GM10248 (cell line): ENCODE measurements at regions not wholly inside any gene's neighbourhood (a gene's known extent, or its start where the extent isn't known, plus 50 kb on each side); places are given as distances from the start of the nearest gene placed in this dataset.

ENCODE experiments used
- CTCF ChIA-PET: fragments of 300-600 bp; sonication (Branson Sonifier 250); formaldehyde crosslinking; extraction: SDS; loops from one replicate; lab custom pipeline; 2021; ENCODE audit warnings: antibody characterized with exemption; lab: Yijun Ruan, JAX
- POLR2A ChIA-PET: fragments of 350-650 bp; sonication (Branson Sonifier 250); formaldehyde crosslinking; extraction: SDS; loops from one replicate; lab custom pipeline; 2020; ENCODE audit warnings: antibody characterized with exemption; lab: Yijun Ruan, JAX
- DNase-seq: peaks from one replicate; pipeline ENCODE4 v3.0.0; 2012; ENCODE audit errors: extremely low spot score
- TF ChIP-seq, protein P1 (sequence below): IDR thresholded peaks from 2 replicates; pipeline ENCODE4 v1.5.1; 2012; ENCODE audit warnings: mild to moderate bottlenecking, low read depth; ENCODE audit errors: extremely low read depth, missing control alignments, control extremely low read depth

DNA sequence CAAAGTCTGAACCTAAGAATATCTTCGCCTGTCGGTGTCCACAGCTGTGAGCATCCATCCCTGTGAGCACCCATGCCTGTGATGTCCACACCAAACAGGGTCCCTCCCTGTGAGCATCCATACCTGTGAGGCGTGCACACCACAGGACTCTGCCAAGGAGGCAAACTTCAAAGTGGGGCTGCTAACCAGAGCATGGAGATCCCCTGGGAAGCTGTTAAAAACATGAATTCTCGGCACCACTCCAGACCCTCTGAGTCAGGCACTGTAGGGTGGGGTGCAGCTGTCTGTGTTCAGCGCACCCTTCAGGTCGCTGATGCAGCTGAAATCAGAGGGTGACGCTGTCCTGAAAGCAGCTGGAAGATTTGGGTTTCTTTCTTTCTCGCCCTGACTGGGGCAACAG, 85.4 kb upstream of the NXT1 start:
- TF ChIP-seq, protein P1, sequence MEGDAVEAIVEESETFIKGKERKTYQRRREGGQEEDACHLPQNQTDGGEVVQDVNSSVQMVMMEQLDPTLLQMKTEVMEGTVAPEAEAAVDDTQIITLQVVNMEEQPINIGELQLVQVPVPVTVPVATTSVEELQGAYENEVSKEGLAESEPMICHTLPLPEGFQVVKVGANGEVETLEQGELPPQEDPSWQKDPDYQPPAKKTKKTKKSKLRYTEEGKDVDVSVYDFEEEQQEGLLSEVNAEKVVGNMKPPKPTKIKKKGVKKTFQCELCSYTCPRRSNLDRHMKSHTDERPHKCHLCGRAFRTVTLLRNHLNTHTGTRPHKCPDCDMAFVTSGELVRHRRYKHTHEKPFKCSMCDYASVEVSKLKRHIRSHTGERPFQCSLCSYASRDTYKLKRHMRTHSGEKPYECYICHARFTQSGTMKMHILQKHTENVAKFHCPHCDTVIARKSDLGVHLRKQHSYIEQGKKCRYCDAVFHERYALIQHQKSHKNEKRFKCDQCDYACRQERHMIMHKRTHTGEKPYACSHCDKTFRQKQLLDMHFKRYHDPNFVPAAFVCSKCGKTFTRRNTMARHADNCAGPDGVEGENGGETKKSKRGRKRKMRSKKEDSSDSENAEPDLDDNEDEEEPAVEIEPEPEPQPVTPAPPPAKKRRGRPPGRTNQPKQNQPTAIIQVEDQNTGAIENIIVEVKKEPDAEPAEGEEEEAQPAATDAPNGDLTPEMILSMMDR = no peak
- ChIA-PET CTCF (interaction anchor here (0.8 kb wide), 1 partner anchor 31 kb away, joined by 3 read pairs; no protein-coding TSS in a partner anchor), POLR2A (no interaction called here)
- no peak for DNase-seq

DNA sequence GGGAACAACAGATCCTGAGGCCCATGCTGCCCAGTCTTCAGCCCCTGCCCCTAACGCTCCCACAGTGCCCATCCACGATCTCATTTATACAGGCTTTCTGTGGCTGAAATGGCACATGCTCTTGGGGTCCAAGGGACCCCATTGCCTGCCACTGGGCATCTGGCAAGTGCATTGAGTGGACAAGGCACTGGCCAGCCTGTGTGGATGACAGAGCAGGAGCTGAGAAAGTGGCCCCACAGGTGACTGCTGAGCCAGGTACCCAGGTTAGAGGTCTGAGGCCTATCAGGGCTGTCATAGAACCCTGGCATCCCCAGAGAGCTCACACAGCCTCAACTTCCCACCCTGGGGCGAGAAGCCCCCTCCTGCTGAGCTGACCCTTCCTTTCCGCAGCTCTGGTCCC, 86.0 kb upstream of the NXT1 start:
- DNase-seq = no peak
- ChIA-PET POLR2A (no interaction called here), CTCF (no interaction called here)
- TF ChIP-seq, protein P1 = no peak

DNA sequence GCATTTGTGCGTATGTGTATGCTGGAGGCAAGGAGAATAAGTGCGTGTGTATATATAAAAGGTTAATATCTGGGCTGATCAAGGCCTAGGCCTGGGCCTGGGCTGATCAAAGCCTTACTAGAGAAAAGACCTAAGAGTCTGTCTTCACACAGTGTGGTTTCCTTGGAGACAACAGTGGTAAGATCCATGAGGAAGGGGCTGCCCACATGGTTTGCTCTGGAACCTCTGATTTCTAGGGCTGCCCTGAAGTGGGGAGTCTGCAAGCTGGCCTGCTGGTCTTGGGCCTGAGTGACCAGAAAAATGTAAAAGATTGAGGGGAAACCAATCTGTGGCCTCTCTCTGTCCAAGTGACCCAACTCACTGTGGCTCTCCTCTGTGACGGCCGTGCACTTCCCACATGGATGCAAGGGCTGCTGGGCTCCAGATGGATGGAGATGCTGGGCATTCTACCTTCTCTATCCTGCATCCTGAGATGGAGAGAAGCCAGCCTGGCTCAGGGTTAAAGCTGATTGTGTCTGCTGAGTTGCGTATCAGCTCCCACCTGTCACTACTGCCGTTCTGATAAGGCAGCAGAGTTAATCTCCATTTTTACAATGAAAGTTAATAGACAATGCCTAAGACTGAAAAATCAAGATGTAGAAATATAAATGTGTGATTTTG, 90.3 kb upstream of the NXT1 start:
- ChIA-PET POLR2A (no interaction called here), CTCF (no interaction called here)
- TF ChIP-seq, protein P1 = no peak
- no peak for DNase-seq

DNA sequence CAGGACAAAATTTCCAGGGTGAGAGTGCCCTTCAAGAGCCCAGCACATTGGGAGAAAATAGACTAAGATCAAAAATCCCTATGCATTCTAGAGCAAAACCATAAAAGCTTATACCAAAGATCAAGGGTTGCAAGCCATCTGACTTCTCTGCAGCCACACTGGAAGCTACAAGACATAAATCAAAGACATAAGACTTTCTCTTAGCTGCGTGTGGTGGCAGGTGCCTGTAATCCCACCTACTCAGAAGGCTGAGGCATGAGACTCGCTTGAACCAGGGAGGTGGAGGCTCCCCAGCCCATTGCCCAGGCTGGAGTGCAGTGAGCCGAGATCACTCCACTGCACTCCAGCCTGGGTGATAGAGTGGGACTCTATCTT, 91.9 kb upstream of the NXT1 start:
- POLR2A ChIA-PET = no interaction called here
- TF ChIP-seq, protein P1 = no peak
- CTCF ChIA-PET = interaction anchor here (1.1 to 1.6 kb wide), 5 partner anchors 9 to 24 kb away, joined by 3 to 7 read pairs (median 5); no protein-coding TSS in a partner anchor
- DNase-seq = no peak

DNA sequence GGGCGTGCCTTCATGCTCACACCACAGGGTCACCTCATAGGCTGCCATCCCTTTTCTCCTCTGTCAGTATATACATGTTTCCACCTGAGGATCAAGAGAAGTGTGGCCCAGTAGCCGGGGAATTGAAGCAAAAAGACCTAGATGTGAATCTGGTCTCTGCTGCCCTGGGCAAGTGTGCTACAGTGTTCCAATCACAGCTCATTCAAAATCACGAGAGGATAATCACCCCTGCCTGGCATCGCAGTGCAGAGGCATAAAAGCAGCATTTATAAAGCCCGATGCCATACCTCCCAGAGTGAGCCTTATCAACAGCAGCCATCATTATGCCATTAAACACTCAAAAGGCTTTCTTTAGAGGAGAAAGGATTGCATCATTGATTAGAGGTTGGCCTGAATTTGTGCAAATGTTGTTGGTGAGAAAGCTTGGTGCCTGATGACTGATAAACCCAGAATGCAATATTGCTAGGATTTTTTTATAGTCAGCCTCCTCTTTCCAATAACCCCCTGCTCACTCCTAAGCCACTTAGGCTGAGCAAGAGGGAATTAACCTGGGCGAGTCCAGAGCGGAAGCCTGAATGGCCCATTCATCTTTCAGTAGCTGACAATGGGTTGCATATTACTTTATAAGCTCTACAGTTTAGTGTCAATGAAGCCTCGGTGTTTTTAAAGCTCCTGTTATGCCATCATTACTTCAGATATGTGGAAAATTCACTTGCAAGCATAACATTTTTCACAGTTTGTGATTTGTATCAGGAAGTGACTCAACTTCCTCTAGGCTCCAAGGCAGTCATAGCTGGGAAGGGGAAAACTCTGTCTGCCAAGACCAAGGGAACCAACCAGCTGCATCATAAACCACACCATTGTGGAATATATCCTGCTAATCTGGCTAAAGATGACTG, 92.5 kb upstream of the NXT1 start:
- TF ChIP-seq, protein P1 = no peak
- ChIA-PET POLR2A (no interaction called here), CTCF (interaction anchor here (1.1 to 1.6 kb wide), 5 partner anchors 9 to 23 kb away, joined by 3 to 7 read pairs (median 5); no protein-coding TSS in a partner anchor)
- no peak for DNase-seq

DNA sequence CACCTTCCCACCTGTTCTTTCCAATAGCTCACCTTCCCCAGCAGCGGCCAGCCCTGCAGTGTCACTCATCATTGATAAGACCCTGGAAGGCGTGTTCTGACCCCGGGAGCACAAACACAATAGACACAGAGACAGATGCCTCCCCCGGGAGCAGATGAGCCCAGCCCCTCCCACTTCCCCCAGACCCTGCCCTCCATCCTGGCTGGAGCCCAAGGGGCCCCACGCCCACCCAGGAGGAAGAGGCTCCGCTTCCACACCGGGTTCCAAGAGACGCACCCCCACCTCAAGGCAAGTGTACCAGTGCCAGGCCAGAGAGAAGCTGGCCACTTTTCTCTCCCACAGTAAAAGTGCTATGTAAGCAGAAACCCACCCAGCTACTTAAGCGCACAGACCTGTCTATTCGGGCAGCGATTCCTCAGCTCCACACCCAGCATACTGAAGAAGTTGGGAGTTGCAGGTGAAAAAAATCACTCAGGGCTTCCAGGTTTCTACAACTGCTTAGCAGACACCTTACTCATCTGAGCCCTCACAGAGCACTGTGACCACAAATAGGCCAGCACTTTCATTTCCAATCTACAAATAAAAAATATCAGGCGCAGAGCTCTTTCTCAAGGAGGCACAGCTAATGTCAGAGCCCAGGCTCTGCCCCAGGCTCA, 93.4 kb upstream of the NXT1 start:
- TF ChIP-seq, protein P1 = no peak
- POLR2A ChIA-PET = no interaction called here
- CTCF ChIA-PET = interaction anchor here (1.7 kb wide), 1 partner anchor 11 kb away, joined by 4 read pairs; no protein-coding TSS in a partner anchor

More for the DNA sequence above, 93.4 kb upstream of the NXT1 start:
- no peak for DNase-seq
